Mesenchymal stem cell (in vitro differentiated cells and primary cell): ENCODE measurements at regions not wholly inside any gene's neighbourhood (a gene's known extent, or its start where the extent isn't known, plus 50 kb on each side); places are given as distances from the start of the nearest gene placed in this dataset.
"Not testable (repeated sequence)": the region's sequence is repeated elsewhere in the genome, so short reads cannot be mapped to it uniquely, and the experiment has no call there.

ENCODE experiments used
- DNase-seq: peaks from one replicate; pipeline ENCODE4 v3.0.0-alpha.2; 2013
- H2AFZ ChIP-seq: one replicate; pipeline ENCODE4 v1.6.1; 2013; ENCODE audit warnings: low read depth, mild to moderate bottlenecking, control low read depth, inconsistent platforms, low read length, moderate library complexity
- H2AK5ac ChIP-seq: 2 replicates; pipeline ENCODE4 v1.6.1; 2013; ENCODE audit warnings: low read length, moderate library complexity, mild to moderate bottlenecking, inconsistent platforms; ENCODE audit not compliant: severe bottlenecking
- H2BK120ac ChIP-seq: one replicate; pipeline ENCODE4 v1.6.1; 2013; ENCODE audit warnings: low read depth, mild to moderate bottlenecking, inconsistent platforms, low read length, moderate library complexity
- H2BK12ac ChIP-seq, 2 experiments: one replicate each; pipeline ENCODE4 v1.6.1; 2013; ENCODE audit warnings: inconsistent platforms in 2 of 2, low read length in 2 of 2, mild to moderate bottlenecking in 2 of 2, moderate library complexity in 2 of 2, control low read depth in 1 of 2
- H2BK15ac ChIP-seq: one replicate; pipeline ENCODE4 v1.6.1; 2013; ENCODE audit warnings: mild to moderate bottlenecking, low read depth, inconsistent platforms; ENCODE audit not compliant: poor library complexity, severe bottlenecking
- H2BK5ac ChIP-seq: 2 replicates; pipeline ENCODE4 v1.6.1; 2013; ENCODE audit warnings: low read depth, mild to moderate bottlenecking, low read length, control low read depth, inconsistent platforms; ENCODE audit not compliant: poor library complexity, severe bottlenecking
- H3K14ac ChIP-seq, 2 experiments: one replicate each; pipeline ENCODE4 v1.6.1; 2013; ENCODE audit warnings: inconsistent platforms in 2 of 2, low read length in 2 of 2, control low read depth in 1 of 2, mild to moderate bottlenecking in 1 of 2, moderate library complexity in 1 of 2
- H3K18ac ChIP-seq, 2 experiments: one replicate each; pipeline ENCODE4 v1.6.1; 2013; ENCODE audit warnings: inconsistent platforms in 2 of 2, low read length in 2 of 2, control low read depth in 1 of 2, low read depth in 1 of 2, mild to moderate bottlenecking in 1 of 2
- H3K23ac ChIP-seq, 2 experiments: one replicate each; pipeline ENCODE4 v1.6.1; 2013; ENCODE audit warnings: inconsistent platforms in 2 of 2, low read length in 2 of 2, mild to moderate bottlenecking in 2 of 2, moderate library complexity in 2 of 2, control low read depth in 1 of 2
- H3K27ac ChIP-seq: 2 replicates; pipeline ENCODE4 v1.5.1; 2013; ENCODE audit warnings: mild to moderate bottlenecking, moderate library complexity, low read length, control low read depth, inconsistent platforms; ENCODE audit not compliant: poor library complexity, severe bottlenecking
- H3K27me3 ChIP-seq, 2 experiments: 2 replicates each; pipeline versions ENCODE4 v1.6.1 to v1.7.0; 2013; ENCODE audit warnings: low read length in 2 of 2, mild to moderate bottlenecking in 2 of 2, moderate library complexity in 2 of 2, control low read depth in 1 of 2, inconsistent platforms in 1 of 2; ENCODE audit not compliant: control insufficient read depth in 1 of 2, insufficient read depth in 1 of 2
- H3K36me3 ChIP-seq, 2 experiments: 2 replicates each; pipeline versions ENCODE4 v1.6.1 to v1.7.0; 2013; ENCODE audit warnings: low read length in 2 of 2, control low read depth in 1 of 2, inconsistent platforms in 1 of 2, low read depth in 1 of 2, mild to moderate bottlenecking in 1 of 2; ENCODE audit not compliant: insufficient read depth in 2 of 2, control insufficient read depth in 1 of 2
- H3K4ac ChIP-seq, 2 experiments: one replicate each; pipeline ENCODE4 v1.6.1; 2013; ENCODE audit warnings: inconsistent platforms in 2 of 2, low read length in 2 of 2, mild to moderate bottlenecking in 2 of 2, moderate library complexity in 2 of 2, control low read depth in 1 of 2, low read depth in 1 of 2
- H3K4me1 ChIP-seq: 2 replicates; pipeline ENCODE4 v1.6.1; 2013; ENCODE audit warnings: low read depth, low read length, control low read depth; ENCODE audit not compliant: control insufficient read depth, insufficient read depth
- H3K4me2 ChIP-seq: 2 replicates; pipeline ENCODE4 v1.6.1; 2013; ENCODE audit warnings: low read length, mild to moderate bottlenecking, inconsistent platforms; ENCODE audit not compliant: poor library complexity, severe bottlenecking
- H3K4me3 ChIP-seq, 2 experiments: 2 replicates each; pipeline versions ENCODE4 v1.5.1 to v1.7.0; 2013; ENCODE audit warnings: low read length in 2 of 2, mild to moderate bottlenecking in 2 of 2, control low read depth in 1 of 2, low read depth in 1 of 2; ENCODE audit not compliant: insufficient read depth in 1 of 2
- H3K79me1 ChIP-seq: replicated peaks from 2 replicates; pipeline ENCODE4 v1.6.1; 2013; ENCODE audit warnings: mild to moderate bottlenecking, control low read depth, low read length, inconsistent platforms; ENCODE audit not compliant: poor library complexity, severe bottlenecking
- H3K9ac ChIP-seq: 2 replicates; pipeline ENCODE4 v1.7.0; 2013; ENCODE audit warnings: mild to moderate bottlenecking, low read length, moderate library complexity
- H3K9me3 ChIP-seq: 2 replicates; pipeline ENCODE4 v1.7.0; 2013; ENCODE audit warnings: mild to moderate bottlenecking, low read length; ENCODE audit not compliant: control insufficient read depth
- H4K8ac ChIP-seq: one replicate; pipeline ENCODE4 v1.6.1; 2013; ENCODE audit warnings: inconsistent platforms, mild to moderate bottlenecking, low read length, moderate library complexity
- H4K91ac ChIP-seq: one replicate; pipeline ENCODE4 v1.6.1; 2013; ENCODE audit warnings: mild to moderate bottlenecking, low read length, inconsistent platforms
- WGBS: methylation state at CpG from one replicate; pipeline ENCODE4 v1.1.7; 2013; ENCODE audit warnings: mixed read lengths; 5-methylcytosine and 5-hydroxymethylcytosine counted together

- H4K8ac ChIP-seq: no peak overlapping the region
- no peak for DNase-seq
- H3K4ac ChIP-seq: no peak overlapping the region
- no peak overlapping the region for H3K9ac ChIP-seq
- no peak overlapping the region for H2BK120ac ChIP-seq
- no peak overlapping the region for H3K4me3 ChIP-seq
- no peaks in the 10 kb centered on the region for H3K4me1 ChIP-seq
- no peak overlapping the region for H3K14ac ChIP-seq
- no peak overlapping the region for H3K4me2 ChIP-seq
- no peak overlapping the region for H2BK12ac ChIP-seq
- no peak overlapping the region for H2BK15ac ChIP-seq
- no peak overlapping the region for H3K18ac ChIP-seq
- H2AK5ac ChIP-seq: no peak overlapping the region
- no peak overlapping the region for H3K27ac ChIP-seq
- WGBS: 100% methylated on average over 1 of the region's 3 CpGs
- H3K9me3 ChIP-seq: peaks cover 5% of the 10 kb centered on the region
- H3K23ac ChIP-seq: no peak overlapping the region
- no peaks in the 10 kb centered on the region for H3K27me3 ChIP-seq
- no peaks in the 10 kb centered on the region for H3K36me3 ChIP-seq
- H2BK5ac ChIP-seq: no peak overlapping the region
- no peak overlapping the region for H4K91ac ChIP-seq
- no peaks in the 10 kb centered on the region for H3K79me1 ChIP-seq
- no peak overlapping the region for H2AFZ ChIP-seq
These were observed 108.7 kb downstream of the C18orf54 start for GRCh38 chr18:54466248-54467005.

GRCh38 chr18:54479365-54479764 lies 111.7 kb upstream of the DYNAP start:
- Histone ChIP-seq H3K9ac (no peak overlapping the region), H2BK5ac (no peak overlapping the region), H3K36me3 (no peaks in the 10 kb centered on the region), H3K18ac (no peak overlapping the region), H2BK120ac (no peak overlapping the region), H4K91ac (no peak overlapping the region), H2BK15ac (no peak overlapping the region), H3K4ac (no peak overlapping the region), H2AK5ac (no peak overlapping the region), H3K27me3 (peaks cover 5 to 7% of the 10 kb centered on the region in 2 experiments), H3K9me3 (no peaks in the 10 kb centered on the region), H4K8ac (no peak overlapping the region), H3K4me2 (no peak overlapping the region), H3K14ac (no peak overlapping the region), H2AFZ (no peak overlapping the region), H2BK12ac (no peak overlapping the region), H3K23ac (no peak overlapping the region), H3K4me1 (no peaks in the 10 kb centered on the region), H3K79me1 (no peaks in the 10 kb centered on the region), H3K4me3 (no peak overlapping the region), H3K27ac (no peak overlapping the region)
- DNase-seq: no peak
- 84% methylated on average over 4 of the region's 5 CpGs for WGBS

DNA sequence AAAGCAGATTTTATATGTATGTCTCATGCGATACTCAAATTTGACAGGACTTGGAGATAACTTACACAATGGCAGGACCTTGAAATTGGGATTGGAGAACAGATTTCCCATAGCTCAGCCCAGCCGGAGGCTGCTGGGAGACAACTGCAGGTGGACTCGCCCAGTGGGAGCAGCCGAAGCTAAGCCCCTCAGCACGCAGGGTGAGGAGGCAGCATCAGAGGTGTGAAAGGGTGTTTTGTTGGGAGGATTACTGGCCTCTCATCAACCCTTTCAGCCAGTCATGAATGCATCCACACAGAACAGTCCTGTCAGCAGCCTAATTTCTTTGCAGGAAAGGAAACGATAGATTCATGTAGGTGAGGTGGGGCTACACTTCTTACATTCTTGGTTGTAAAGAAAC lies 110.4 kb upstream of the DYNAP start:
- Histone ChIP-seq H4K8ac (no peak overlapping the region), H2AK5ac (no peak overlapping the region), H3K14ac (no peak overlapping the region), H3K4ac (no peak overlapping the region), H2BK15ac (no peak overlapping the region), H2BK120ac (no peak overlapping the region), H3K27ac (no peak overlapping the region), H2BK5ac (no peak overlapping the region), H4K91ac (no peak overlapping the region), H3K4me3 (no peak overlapping the region), H2BK12ac (no peak overlapping the region), H3K36me3 (no peaks in the 10 kb centered on the region), H3K27me3 (peaks cover 7% of the 10 kb centered on the region in 2 experiments), H3K23ac (no peak overlapping the region), H3K9me3 (no peaks in the 10 kb centered on the region), H3K79me1 (no peaks in the 10 kb centered on the region), H2AFZ (no peak overlapping the region), H3K4me2 (no peak overlapping the region), H3K18ac (no peak overlapping the region), H3K4me1 (no peaks in the 10 kb centered on the region), H3K9ac (no peak overlapping the region)
- 90% methylated on average over 5 of the region's 6 CpGs for WGBS
- DNase-seq: no peak

DNA sequence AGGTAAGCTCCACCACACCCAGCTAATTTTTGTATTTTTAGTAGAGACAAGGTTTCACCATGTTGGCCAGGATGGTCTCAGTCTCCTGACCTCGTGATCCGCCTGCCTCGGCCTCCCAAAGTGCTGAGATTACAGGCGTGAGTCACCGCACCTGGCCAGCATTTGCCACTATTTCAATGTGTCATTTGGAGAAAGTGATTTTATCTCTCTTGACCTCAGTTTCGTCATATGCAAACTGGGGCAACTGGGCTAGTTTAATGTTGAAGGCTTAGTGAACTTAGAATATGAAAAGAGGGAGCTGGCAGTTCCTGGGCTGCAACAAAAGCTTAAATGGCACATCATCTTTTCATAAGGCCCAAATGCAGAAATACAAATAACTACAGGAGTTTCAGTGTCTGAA lies 88.6 kb upstream of the DYNAP start:
- not testable (repeated sequence) for H4K8ac ChIP-seq, H2AFZ ChIP-seq, H4K91ac ChIP-seq, H2BK5ac ChIP-seq, H3K9ac ChIP-seq, H3K4me2 ChIP-seq, H3K27ac ChIP-seq, H3K27me3 ChIP-seq, H3K14ac ChIP-seq, H2AK5ac ChIP-seq, H2BK15ac ChIP-seq, H3K23ac ChIP-seq, H3K4me3 ChIP-seq, H3K9me3 ChIP-seq, H3K79me1 ChIP-seq, H2BK120ac ChIP-seq, H3K4me1 ChIP-seq, DNase-seq, H3K18ac ChIP-seq, H2BK12ac ChIP-seq, H3K36me3 ChIP-seq, H3K4ac ChIP-seq
- 88% methylated on average over 6 of the region's 6 CpGs for WGBS
